ENCODE measurements at regions not wholly inside any gene's neighbourhood (a gene's known extent, or its start where the extent isn't known, plus 50 kb on each side); places are given as distances from the start of the nearest gene placed in this dataset.
"Not testable (repeated sequence)": the region's sequence is repeated elsewhere in the genome, so short reads cannot be mapped to it uniquely, and the experiment has no call there.

- peak; percentile 57 for DNase-seq
Observed at GRCh38 chr4:169342906-169343564, 72.3 kb upstream of the SH3RF1 start.

GRCh38 chr4:169342159-169342860, 71.6 kb upstream of the SH3RF1 start:
- DNase-seq: no peak

GRCh38 chr4:169341490-169341889, 70.7 kb upstream of the SH3RF1 start:
- no peak for DNase-seq

- DNase-seq: no peak
Observed at GRCh38 chr4:169340834-169341233, 70.1 kb upstream of the SH3RF1 start.

- no peak for DNase-seq
Observed at GRCh38 chr4:169338241-169338640, 67.5 kb upstream of the SH3RF1 start.

- DNase-seq: peak; percentile 64
Observed at GRCh38 chr4:169337510-169337909, 66.8 kb upstream of the SH3RF1 start.

- no peak for DNase-seq
Observed at GRCh38 chr4:169335331-169335730, 64.6 kb upstream of the SH3RF1 start.

- DNase-seq: no peak
Observed at GRCh38 chr4:169334335-169334734, 63.6 kb upstream of the SH3RF1 start.

- DNase-seq: no peak
Observed at GRCh38 chr4:169333265-169333664, 62.5 kb upstream of the SH3RF1 start.

- DNase-seq: no peak
Observed at GRCh38 chr4:169332583-169332982, 61.8 kb upstream of the SH3RF1 start.

- DNase-seq: no peak
Observed at GRCh38 chr4:169330811-169331210, 60.1 kb upstream of the SH3RF1 start.

- DNase-seq: no peak
Observed at GRCh38 chr4:169330095-169330494, 59.3 kb upstream of the SH3RF1 start.

- DNase-seq: no peak
Observed at GRCh38 chr4:169327951-169328350, 57.2 kb upstream of the SH3RF1 start.

GRCh38 chr4:169323925-169324324, 53.2 kb upstream of the SH3RF1 start:
- DNase-seq: not testable (repeated sequence)

- not testable (repeated sequence) for DNase-seq
Observed at GRCh38 chr4:169322833-169323232, 52.1 kb upstream of the SH3RF1 start.

Measured in kidney glomerular epithelial cell (primary cell).